ENCODE measurements at regions not wholly inside any gene's neighbourhood (a gene's known extent, or its start where the extent isn't known, plus 50 kb on each side); places are given as distances from the start of the nearest gene placed in this dataset.

DNA sequence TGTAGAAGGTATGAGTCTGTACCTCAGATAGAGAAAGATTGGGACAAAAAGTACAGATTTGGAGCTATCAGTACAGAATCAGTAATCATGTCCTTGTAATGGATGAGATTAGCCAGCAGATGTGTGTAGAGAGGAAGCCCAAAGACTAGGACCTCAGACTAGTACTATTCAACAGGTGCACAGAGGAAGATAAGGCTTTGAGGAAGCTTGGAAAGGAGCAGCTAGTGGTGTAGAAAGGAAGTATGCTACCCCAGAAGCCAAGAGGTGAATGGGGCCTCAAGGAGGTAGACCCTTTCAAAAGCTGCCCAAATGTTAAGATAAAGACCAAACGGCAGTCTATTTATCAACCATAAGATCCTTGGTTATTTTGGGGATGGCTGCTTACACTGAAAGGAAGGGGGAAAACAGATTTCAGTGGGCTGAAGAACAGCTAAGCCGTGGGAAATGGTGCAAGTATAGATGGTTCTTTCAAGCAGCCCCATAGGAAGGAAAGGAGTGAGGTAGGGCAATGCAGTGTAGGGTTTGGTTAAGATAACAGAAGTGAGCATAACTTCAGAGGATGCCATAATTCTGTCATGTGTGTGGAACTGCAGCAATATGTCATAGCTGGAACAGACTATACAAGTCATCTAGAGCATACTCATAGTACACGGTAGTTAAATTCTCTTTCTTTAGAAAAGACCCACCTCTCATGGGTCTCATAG lies 221.7 kb downstream of the HHIPL2 start:
- CTCF ChIA-PET, result no interaction called here
- DNase-seq, result no peak
- Mint-ChIP-seq H3K9me3 (ENCODE audit: low read depth, unreplicated experiment) (peaks cover 2% of the 10 kb centered on the region), H3K4me3 (ENCODE audit: low read depth, unreplicated experiment) (no peak overlapping the region), H3K27ac (ENCODE audit: unreplicated experiment) (no peak overlapping the region), H3K4me1 (ENCODE audit: low read depth, unreplicated experiment) (no peaks in the 10 kb centered on the region), H3K36me3 (ENCODE audit: insufficient read depth, unreplicated experiment) (no peaks in the 10 kb centered on the region), H3K27me3 (ENCODE audit: unreplicated experiment) (no peaks in the 10 kb centered on the region)
- intact Hi-C loops (cut with micrococcal nuclease; ENCODE audit: unreplicated experiment), result no loop called here
- BruUV-seq (replicated peaks), result no TSS peak
- TF ChIP-seq, protein P1, sequence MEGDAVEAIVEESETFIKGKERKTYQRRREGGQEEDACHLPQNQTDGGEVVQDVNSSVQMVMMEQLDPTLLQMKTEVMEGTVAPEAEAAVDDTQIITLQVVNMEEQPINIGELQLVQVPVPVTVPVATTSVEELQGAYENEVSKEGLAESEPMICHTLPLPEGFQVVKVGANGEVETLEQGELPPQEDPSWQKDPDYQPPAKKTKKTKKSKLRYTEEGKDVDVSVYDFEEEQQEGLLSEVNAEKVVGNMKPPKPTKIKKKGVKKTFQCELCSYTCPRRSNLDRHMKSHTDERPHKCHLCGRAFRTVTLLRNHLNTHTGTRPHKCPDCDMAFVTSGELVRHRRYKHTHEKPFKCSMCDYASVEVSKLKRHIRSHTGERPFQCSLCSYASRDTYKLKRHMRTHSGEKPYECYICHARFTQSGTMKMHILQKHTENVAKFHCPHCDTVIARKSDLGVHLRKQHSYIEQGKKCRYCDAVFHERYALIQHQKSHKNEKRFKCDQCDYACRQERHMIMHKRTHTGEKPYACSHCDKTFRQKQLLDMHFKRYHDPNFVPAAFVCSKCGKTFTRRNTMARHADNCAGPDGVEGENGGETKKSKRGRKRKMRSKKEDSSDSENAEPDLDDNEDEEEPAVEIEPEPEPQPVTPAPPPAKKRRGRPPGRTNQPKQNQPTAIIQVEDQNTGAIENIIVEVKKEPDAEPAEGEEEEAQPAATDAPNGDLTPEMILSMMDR (IDR thresholded peaks at IDR 0.05; ENCODE audit: unreplicated experiment), result no peak

DNA sequence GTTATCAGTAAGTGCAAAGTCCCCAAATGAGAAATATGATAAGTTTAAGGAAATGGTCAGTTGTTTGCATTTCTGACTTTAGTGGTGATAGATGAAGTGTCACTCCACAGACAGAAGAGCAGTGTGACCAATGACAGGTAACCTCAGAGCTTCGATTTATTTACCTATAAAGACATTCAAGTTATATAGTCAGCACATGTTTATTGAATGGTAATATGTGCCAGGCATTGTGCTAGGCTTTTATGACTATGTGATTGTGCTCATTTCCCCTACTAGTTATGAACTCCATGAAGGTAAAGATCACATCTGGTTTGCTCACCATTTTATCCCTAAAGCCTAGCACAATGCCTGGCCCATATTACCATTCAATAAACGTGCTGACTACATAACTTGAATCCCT lies 222.4 kb downstream of the HHIPL2 start:
- DNase-seq, result no peak
- TF ChIP-seq, protein P1 (IDR thresholded peaks at IDR 0.05; ENCODE audit: unreplicated experiment), result no peak
- Mint-ChIP-seq H3K27ac (ENCODE audit: unreplicated experiment) (no peak overlapping the region), H3K27me3 (ENCODE audit: unreplicated experiment) (no peaks in the 10 kb centered on the region), H3K4me3 (ENCODE audit: low read depth, unreplicated experiment) (no peak overlapping the region), H3K4me1 (ENCODE audit: low read depth, unreplicated experiment) (no peaks in the 10 kb centered on the region), H3K36me3 (ENCODE audit: insufficient read depth, unreplicated experiment) (no peaks in the 10 kb centered on the region), H3K9me3 (ENCODE audit: low read depth, unreplicated experiment) (peaks cover 2% of the 10 kb centered on the region)
- intact Hi-C loops (cut with micrococcal nuclease; ENCODE audit: unreplicated experiment), result no loop called here
- CTCF ChIA-PET, result interaction anchor here (0.7 kb wide), 1 partner anchor 265 kb away, joined by 7 read pairs; no protein-coding TSS in a partner anchor
- BruUV-seq (replicated peaks), result no TSS peak

DNA sequence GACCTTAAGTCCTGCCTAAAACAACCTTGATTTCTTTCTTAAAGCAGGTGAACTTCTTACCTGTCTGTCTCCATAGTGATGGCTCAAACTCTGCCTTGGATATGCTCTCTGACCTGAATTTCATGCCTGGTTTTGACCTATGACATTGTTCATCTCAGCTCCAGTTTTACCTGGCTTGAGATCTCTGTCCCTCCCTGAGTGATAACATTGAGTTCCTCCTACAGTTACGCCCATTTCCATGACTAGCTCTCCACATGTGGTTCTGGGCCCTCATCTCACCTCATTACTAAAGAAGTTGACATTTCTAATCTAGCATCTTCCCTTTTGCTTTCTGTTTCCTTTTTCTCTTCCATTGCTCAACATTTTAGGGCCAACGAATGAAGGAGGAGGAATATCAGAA lies 233.1 kb downstream of the HHIPL2 start:
- CTCF ChIA-PET, result interaction anchor here (0.6 kb wide), 1 partner anchor 9 kb away, joined by 4 read pairs; no protein-coding TSS in a partner anchor
- intact Hi-C loops (cut with micrococcal nuclease; ENCODE audit: unreplicated experiment), result no loop called here
- no peak overlapping the region for H3K27ac Mint-ChIP-seq (ENCODE audit: unreplicated experiment)
- H3K4me3 Mint-ChIP-seq (ENCODE audit: low read depth, unreplicated experiment), result no peak overlapping the region
- BruUV-seq (replicated peaks), result no TSS peak
- no peaks in the 10 kb centered on the region for H3K9me3 Mint-ChIP-seq (ENCODE audit: low read depth, unreplicated experiment)
- no peaks in the 10 kb centered on the region for H3K4me1 Mint-ChIP-seq (ENCODE audit: low read depth, unreplicated experiment)
- TF ChIP-seq, protein P1 (IDR thresholded peaks at IDR 0.05; ENCODE audit: unreplicated experiment), result no peak
- H3K36me3 Mint-ChIP-seq (ENCODE audit: insufficient read depth, unreplicated experiment), result no peaks in the 10 kb centered on the region
- no peak for DNase-seq
- H3K27me3 Mint-ChIP-seq (ENCODE audit: unreplicated experiment), result peaks cover 26% of the 10 kb centered on the region

DNA sequence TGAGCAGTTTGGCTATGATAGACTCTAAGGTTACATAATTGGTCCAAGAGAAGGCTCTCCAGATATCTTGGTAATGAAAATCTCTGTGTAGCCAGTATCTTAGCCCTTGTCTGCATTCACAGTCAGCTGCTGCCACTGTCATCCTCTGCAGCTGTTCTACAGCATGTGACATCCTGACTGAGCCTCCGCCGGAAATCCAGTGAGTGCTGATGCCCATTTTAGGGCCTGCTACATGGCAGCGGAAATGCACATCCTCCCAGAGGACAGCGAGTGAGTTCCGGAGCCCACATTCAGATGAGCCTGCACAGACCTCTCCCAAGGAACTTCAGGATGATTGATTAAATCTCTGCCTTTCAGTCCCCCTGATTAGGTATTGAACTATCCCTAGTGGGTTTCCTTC lies 237.1 kb downstream of the HHIPL2 start:
- no peaks in the 10 kb centered on the region for H3K36me3 Mint-ChIP-seq (ENCODE audit: insufficient read depth, unreplicated experiment)
- intact Hi-C loops (cut with micrococcal nuclease; ENCODE audit: unreplicated experiment), result no loop called here
- BruUV-seq (replicated peaks), result no TSS peak
- H3K4me1 Mint-ChIP-seq (ENCODE audit: low read depth, unreplicated experiment), result peaks cover 4% of the 10 kb centered on the region
- no peaks in the 10 kb centered on the region for H3K9me3 Mint-ChIP-seq (ENCODE audit: low read depth, unreplicated experiment)
- peaks cover 13% of the 10 kb centered on the region for H3K27me3 Mint-ChIP-seq (ENCODE audit: unreplicated experiment)
- no peak for DNase-seq
- TF ChIP-seq, protein P1 (IDR thresholded peaks at IDR 0.05; ENCODE audit: unreplicated experiment), result no peak
- CTCF ChIA-PET, result no interaction called here
- no peak overlapping the region for H3K27ac Mint-ChIP-seq (ENCODE audit: unreplicated experiment)
- no peak overlapping the region for H3K4me3 Mint-ChIP-seq (ENCODE audit: low read depth, unreplicated experiment)

Data from Calu3 (cell line).